Activated B cell treated with CpG ODN at 0.5 μM for 24 hours (primary cell): ENCODE measurements at regions not wholly inside any gene's neighbourhood (a gene's known extent, or its start where the extent isn't known, plus 50 kb on each side); places are given as distances from the start of the nearest gene placed in this dataset.
"Not testable (repeated sequence)": the region's sequence is repeated elsewhere in the genome, so short reads cannot be mapped to it uniquely, and the experiment has no call there.

Source experiments
- ATAC-seq: fragments of 200-7000 bp; cut with Tn5 transposase; one replicate; pipeline ENCODE4 v1.10.0; 2021; ENCODE audit warnings: low read depth, mild to moderate bottlenecking, moderate library complexity
- CTCF ChIA-PET: fragments of 350-600 bp; sonication (Branson Sonifier 250); formaldehyde crosslinking; loops from one replicate; lab custom pipeline; 2021; ENCODE audit warnings: antibody characterized with exemption; lab: Charles Lee
- POLR2A ChIA-PET: fragments of 350-600 bp; sonication (Branson Sonifier 250); formaldehyde crosslinking; loops from one replicate; lab custom pipeline; 2021; ENCODE audit warnings: antibody characterized with exemption; lab: Charles Lee
- DNase-seq: peaks from one replicate; pipeline ENCODE4 v3.0.0; 2022
- H3K27ac Mint-ChIP-seq: one replicate; pipeline ENCODE4 v1.8.0; 2020; ENCODE audit warnings: mixed read lengths
- H3K27me3 Mint-ChIP-seq: one replicate; pipeline ENCODE4 v1.8.0; 2021; ENCODE audit warnings: mixed read lengths
- H3K36me3 Mint-ChIP-seq: one replicate; pipeline ENCODE4 v1.8.0; 2021; ENCODE audit warnings: low read depth, mixed read lengths
- H3K4me1 Mint-ChIP-seq: one replicate; pipeline ENCODE4 v1.8.0; 2021; ENCODE audit warnings: mixed read lengths
- H3K4me3 Mint-ChIP-seq: one replicate; pipeline ENCODE4 v1.8.0; 2020; ENCODE audit warnings: mild to moderate bottlenecking, mixed read lengths
- H3K9me3 Mint-ChIP-seq: one replicate; pipeline ENCODE4 v1.8.0; 2020; ENCODE audit warnings: mixed read lengths
- CTCF ChIP-seq: fragments of 200-600 bp; IDR thresholded peaks from one replicate; pipeline ENCODE4 v1.8.0; 2022; ENCODE audit warnings: antibody characterized with exemption, mild to moderate bottlenecking
- intact Hi-C: fragments of 100-400 bp; cut with micrococcal nuclease; formaldehyde crosslinking; loops from one replicate; pipeline ENCODE4 v1.15.1; 2024

GRCh38 chr2:114018464-114018863 is 128.6 kb downstream of the ACTR3 start:
- H3K36me3 Mint-ChIP-seq, intact Hi-C loops, DNase-seq, POLR2A ChIA-PET, H3K4me3 Mint-ChIP-seq, H3K27ac Mint-ChIP-seq, H3K4me1 Mint-ChIP-seq, H3K9me3 Mint-ChIP-seq, CTCF ChIA-PET, ATAC-seq: not testable (repeated sequence)
- peaks cover 19% of the 10 kb centered on the region for H3K27me3 Mint-ChIP-seq

- no peaks in the 10 kb centered on the region for H3K4me1 Mint-ChIP-seq
- ChIA-PET CTCF (no interaction called here), POLR2A (no interaction called here)
- peaks cover 19% of the 10 kb centered on the region for H3K27me3 Mint-ChIP-seq
- H3K9me3 Mint-ChIP-seq = peaks cover 3% of the 10 kb centered on the region
- intact Hi-C loops = no loop called here
- no peak for DNase-seq
- no peak for ATAC-seq
- TF ChIP-seq CTCF = no peak
- H3K27ac Mint-ChIP-seq = no peak overlapping the region
- H3K36me3 Mint-ChIP-seq = no peaks in the 10 kb centered on the region
- H3K4me3 Mint-ChIP-seq = no peak overlapping the region
These were observed 130.8 kb downstream of the ACTR3 start for GRCh38 chr2:114020668-114021067.

- DNase-seq (no peak), ATAC-seq (no peak)
- peaks cover 3% of the 10 kb centered on the region for H3K9me3 Mint-ChIP-seq
- H3K4me1 Mint-ChIP-seq = no peaks in the 10 kb centered on the region
- ChIA-PET CTCF (no interaction called here), POLR2A (no interaction called here)
- H3K36me3 Mint-ChIP-seq = no peaks in the 10 kb centered on the region
- no peak overlapping the region for H3K4me3 Mint-ChIP-seq
- no peak for TF ChIP-seq CTCF
- intact Hi-C loops = no loop called here
- peaks cover 15% of the 10 kb centered on the region for H3K27me3 Mint-ChIP-seq
- H3K27ac Mint-ChIP-seq = no peak overlapping the region
These were observed 132.6 kb downstream of the ACTR3 start for GRCh38 chr2:114022360-114023085.

- Mint-ChIP-seq H3K4me1 (no peaks in the 10 kb centered on the region), H3K36me3 (no peaks in the 10 kb centered on the region), H3K4me3 (no peak overlapping the region), H3K27me3 (peaks cover 16% of the 10 kb centered on the region), H3K9me3 (peaks cover 7% of the 10 kb centered on the region), H3K27ac (no peak overlapping the region)
- ATAC-seq (no peak), DNase-seq (no peak)
- ChIA-PET POLR2A (no interaction called here), CTCF (no interaction called here)
- intact Hi-C loops = no loop called here
- TF ChIP-seq CTCF = no peak
These were observed 134.4 kb downstream of the ACTR3 start for GRCh38 chr2:114024326-114024725.

GRCh38 chr2:114025030-114025429 is 135.1 kb downstream of the ACTR3 start:
- Mint-ChIP-seq H3K9me3 (peaks cover 7% of the 10 kb centered on the region), H3K27me3 (peaks cover 16% of the 10 kb centered on the region), H3K4me3 (no peak overlapping the region), H3K27ac (no peak overlapping the region), H3K4me1 (no peaks in the 10 kb centered on the region), H3K36me3 (no peaks in the 10 kb centered on the region)
- ChIA-PET POLR2A (no interaction called here), CTCF (no interaction called here)
- intact Hi-C loops = no loop called here
- TF ChIP-seq CTCF = no peak
- ATAC-seq (no peak), DNase-seq (no peak)

- DNase-seq (no peak), ATAC-seq (no peak)
- H3K9me3 Mint-ChIP-seq = peaks cover 4% of the 10 kb centered on the region
- no peak overlapping the region for H3K27ac Mint-ChIP-seq
- no peaks in the 10 kb centered on the region for H3K4me1 Mint-ChIP-seq
- POLR2A ChIA-PET = no interaction called here
- H3K36me3 Mint-ChIP-seq = no peaks in the 10 kb centered on the region
- no peak for TF ChIP-seq CTCF
- peaks cover 16% of the 10 kb centered on the region for H3K27me3 Mint-ChIP-seq
- intact Hi-C loops = no loop called here
- CTCF ChIA-PET = no interaction called here
- no peak overlapping the region for H3K4me3 Mint-ChIP-seq
These were observed 137.5 kb downstream of the ACTR3 start for GRCh38 chr2:114027437-114027836.
